ENCODE measurements at regions not wholly inside any gene's neighbourhood (a gene's known extent, or its start where the extent isn't known, plus 50 kb on each side); places are given as distances from the start of the nearest gene placed in this dataset.

- TF ChIP-seq CTCF (conservative IDR thresholded peaks at IDR 0.05; ENCODE audit: low read length) = no peak
- TF ChIP-seq EZH2phosphoT487 (IDR thresholded peaks at IDR 0.05; ENCODE audit: borderline replicate concordance) = no peak
These were observed 388.6 kb upstream of the IRX2 start for GRCh38 chr5:3140117-3140516.

Data from Loucy (cell line).